ES-I3 (cell line): ENCODE measurements at regions not wholly inside any gene's neighbourhood (a gene's known extent, or its start where the extent isn't known, plus 50 kb on each side); places are given as distances from the start of the nearest gene placed in this dataset.

Source experiments
- H3K36me3 ChIP-seq: 2 replicates; pipeline ENCODE4 v1.6.1; 2013; ENCODE audit warnings: mild to moderate bottlenecking, low read length, control low read depth, moderate library complexity; ENCODE audit not compliant: insufficient read depth
- H3K4me1 ChIP-seq: 2 replicates; pipeline ENCODE4 v1.6.1; 2013; ENCODE audit warnings: mild to moderate bottlenecking, control low read depth, low read length; ENCODE audit not compliant: insufficient read depth
- H3K9ac ChIP-seq: 2 replicates; pipeline ENCODE4 v1.6.1; 2013; ENCODE audit warnings: low read depth, mild to moderate bottlenecking, low read length, moderate library complexity
- H3K9me3 ChIP-seq: 2 replicates; pipeline ENCODE4 v1.6.1; 2013; ENCODE audit warnings: mild to moderate bottlenecking, low read length, moderate library complexity; ENCODE audit not compliant: control insufficient read depth, insufficient read depth

DNA sequence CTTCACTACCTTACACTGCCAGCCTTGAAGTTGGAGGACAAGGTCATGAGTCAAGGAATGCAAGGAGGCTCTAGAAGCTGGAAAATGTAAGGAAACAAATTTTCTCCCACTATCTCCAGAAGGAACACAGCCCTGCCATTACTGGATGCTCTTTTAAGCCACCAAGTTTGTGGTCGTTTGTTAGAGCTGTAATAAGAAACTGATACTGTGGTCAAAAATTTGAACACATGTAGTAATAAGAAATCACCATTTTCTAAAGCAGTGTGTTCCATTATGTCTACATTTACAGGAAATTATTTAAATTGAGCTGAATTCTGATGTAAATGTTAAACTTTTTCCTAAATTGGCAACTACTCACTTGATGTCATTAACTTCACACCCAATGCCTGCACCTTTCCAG is 729.0 kb downstream of the KCNJ3 start:
- Histone ChIP-seq H3K9me3 (no peaks in the 10 kb centered on the region), H3K36me3 (no peaks in the 10 kb centered on the region), H3K4me1 (no peaks in the 10 kb centered on the region), H3K9ac (no peak overlapping the region)

GRCh38 chr2:155424518-155424917 is 726.0 kb downstream of the KCNJ3 start:
- H3K36me3 ChIP-seq: no peaks in the 10 kb centered on the region
- H3K9me3 ChIP-seq: no peaks in the 10 kb centered on the region
- H3K4me1 ChIP-seq: no peaks in the 10 kb centered on the region
- no peak overlapping the region for H3K9ac ChIP-seq

- H3K4me1 ChIP-seq: no peaks in the 10 kb centered on the region
- peaks cover 3% of the 10 kb centered on the region for H3K9me3 ChIP-seq
- H3K9ac ChIP-seq: no peak overlapping the region
- H3K36me3 ChIP-seq: no peaks in the 10 kb centered on the region
Observed at GRCh38 chr2:155418753-155419152, 720.3 kb downstream of the KCNJ3 start.

DNA sequence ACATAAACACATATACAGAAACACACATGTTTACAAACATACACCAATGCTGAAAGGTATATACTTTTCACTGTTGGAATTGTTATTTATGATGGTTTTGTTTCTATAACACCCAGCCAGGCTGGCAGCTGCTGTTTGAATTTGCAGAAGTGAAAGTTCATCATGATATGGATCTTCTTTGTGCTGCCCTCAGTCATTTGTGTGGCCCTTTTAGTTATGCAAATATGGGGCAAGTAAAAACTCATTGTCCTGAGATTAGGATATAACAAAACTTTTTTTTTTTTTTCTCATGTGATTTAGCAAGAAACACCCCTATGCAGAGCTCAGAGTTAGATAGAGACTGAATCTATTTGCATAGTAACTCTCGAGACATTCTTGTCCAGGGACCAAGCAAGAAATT is 714.1 kb downstream of the KCNJ3 start:
- H3K9ac ChIP-seq: no peak overlapping the region
- H3K4me1 ChIP-seq: 0 out of 2 replicates have a peak, but pooled peaks cover 2% of the 10 kb centered on the region
- no peaks in the 10 kb centered on the region for H3K36me3 ChIP-seq
- H3K9me3 ChIP-seq: peaks cover 3% of the 10 kb centered on the region

DNA sequence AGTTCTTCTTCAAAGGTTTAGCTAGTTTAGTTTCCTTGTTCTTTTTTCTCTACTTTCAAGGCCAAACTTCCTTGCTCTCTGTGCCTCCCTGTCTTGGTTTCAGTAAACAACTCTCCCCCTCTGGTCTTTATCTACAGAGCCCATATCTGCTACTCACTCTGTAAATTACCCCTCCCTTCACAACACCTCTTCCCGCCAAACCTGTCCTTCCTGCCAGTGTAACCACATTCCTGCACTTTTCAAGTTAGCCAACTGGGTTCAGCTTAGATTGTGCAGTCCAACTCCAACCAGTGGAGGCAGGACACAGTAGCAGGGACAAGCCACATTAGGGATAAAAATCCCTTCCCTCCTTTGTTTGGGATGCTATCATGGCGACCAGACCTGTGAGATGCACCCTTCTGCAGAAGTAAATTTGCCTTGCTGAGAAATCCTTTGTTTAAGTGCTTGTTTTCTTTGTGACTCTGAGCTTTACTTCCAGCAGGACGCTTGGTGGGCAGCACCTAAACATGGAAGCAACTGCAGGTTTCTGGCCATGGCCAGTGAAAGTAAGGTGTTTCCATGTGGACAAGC is 706.0 kb downstream of the KCNJ3 start:
- Histone ChIP-seq H3K9ac (no peak overlapping the region), H3K9me3 (peaks cover 7% of the 10 kb centered on the region), H3K4me1 (no peaks in the 10 kb centered on the region), H3K36me3 (no peaks in the 10 kb centered on the region)

GRCh38 chr2:155393406-155393805 is 694.9 kb downstream of the KCNJ3 start:
- H3K4me1 ChIP-seq: no peaks in the 10 kb centered on the region
- H3K36me3 ChIP-seq: no peaks in the 10 kb centered on the region
- H3K9ac ChIP-seq: no peak overlapping the region
- no peaks in the 10 kb centered on the region for H3K9me3 ChIP-seq

- H3K36me3 ChIP-seq: no peaks in the 10 kb centered on the region
- no peaks in the 10 kb centered on the region for H3K9me3 ChIP-seq
- H3K4me1 ChIP-seq: no peaks in the 10 kb centered on the region
- H3K9ac ChIP-seq: no peak overlapping the region
Observed at GRCh38 chr2:155391613-155392130, 693.2 kb downstream of the KCNJ3 start.

DNA sequence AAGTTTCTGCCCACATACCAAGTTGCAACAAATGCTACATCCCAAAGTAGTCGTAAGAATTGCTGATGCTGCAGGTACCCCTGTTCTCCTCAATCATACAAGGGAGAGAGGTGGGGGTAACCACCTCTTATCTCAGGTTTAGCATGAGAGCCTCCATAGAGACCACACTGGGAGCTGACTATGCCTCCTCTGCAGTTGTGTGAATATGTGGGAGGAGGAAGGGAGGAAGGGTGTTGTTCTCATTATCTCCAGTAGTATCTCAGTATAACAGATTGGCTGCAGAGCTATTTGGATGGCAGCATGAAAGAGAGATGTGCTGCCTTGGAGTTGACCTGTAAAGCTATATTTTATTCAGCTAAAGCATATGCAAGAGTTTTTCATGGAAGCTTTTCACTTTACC is 690.7 kb downstream of the KCNJ3 start:
- H3K9ac ChIP-seq: no peak overlapping the region
- H3K36me3 ChIP-seq: no peaks in the 10 kb centered on the region
- no peaks in the 10 kb centered on the region for H3K4me1 ChIP-seq

DNA sequence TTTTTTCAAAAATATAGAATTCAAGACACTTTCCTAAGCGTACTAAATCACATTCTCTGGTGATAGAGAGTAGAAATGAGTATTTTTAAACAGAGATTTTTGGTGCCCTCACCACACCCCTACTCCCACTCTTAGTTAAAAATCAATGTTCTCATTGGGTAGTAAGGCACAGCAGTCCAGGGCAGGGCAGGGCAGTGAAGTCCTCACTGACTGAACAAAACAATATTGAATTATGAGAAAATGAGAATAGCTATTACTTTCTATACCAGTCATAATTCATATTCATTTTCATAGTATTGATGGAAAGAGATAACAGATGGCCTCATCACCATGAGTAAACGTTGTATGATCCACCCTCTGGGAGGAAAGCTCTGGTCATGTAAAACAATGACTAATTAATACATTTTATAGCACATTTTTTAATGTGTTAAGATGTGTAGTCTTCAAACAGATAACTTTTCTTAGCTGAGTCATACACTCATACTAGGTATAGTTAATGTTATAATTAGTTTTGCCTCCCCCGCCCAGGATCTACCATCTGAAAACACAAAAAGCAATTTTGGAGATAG is 686.1 kb downstream of the KCNJ3 start:
- Histone ChIP-seq H3K9ac (no peak overlapping the region), H3K4me1 (no peaks in the 10 kb centered on the region), H3K9me3 (no peaks in the 10 kb centered on the region), H3K36me3 (no peaks in the 10 kb centered on the region)

More for the DNA sequence above, 690.7 kb downstream of the KCNJ3 start:
- H3K9me3 ChIP-seq: no peaks in the 10 kb centered on the region

DNA sequence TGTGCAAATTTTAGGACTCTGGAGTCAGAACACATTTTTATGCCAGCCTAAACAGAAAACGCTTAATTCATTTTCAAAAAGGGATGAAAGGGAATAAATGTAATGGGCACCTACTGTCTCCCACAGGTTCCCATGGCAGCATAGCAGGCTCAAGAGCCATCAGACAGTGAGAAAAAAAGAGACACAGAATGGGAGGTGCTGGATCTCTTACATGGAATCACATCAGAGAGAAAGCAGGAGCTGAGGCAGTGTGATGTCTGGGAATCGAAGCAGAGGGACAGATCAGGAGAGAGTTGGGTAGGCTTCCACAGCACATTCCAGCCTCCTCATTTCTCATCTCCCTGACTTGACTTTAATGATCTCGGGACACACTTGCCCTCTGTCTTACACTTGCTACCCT is 684.3 kb downstream of the KCNJ3 start:
- no peaks in the 10 kb centered on the region for H3K36me3 ChIP-seq
- H3K9me3 ChIP-seq: no peaks in the 10 kb centered on the region
- H3K4me1 ChIP-seq: no peaks in the 10 kb centered on the region
- H3K9ac ChIP-seq: no peak overlapping the region

DNA sequence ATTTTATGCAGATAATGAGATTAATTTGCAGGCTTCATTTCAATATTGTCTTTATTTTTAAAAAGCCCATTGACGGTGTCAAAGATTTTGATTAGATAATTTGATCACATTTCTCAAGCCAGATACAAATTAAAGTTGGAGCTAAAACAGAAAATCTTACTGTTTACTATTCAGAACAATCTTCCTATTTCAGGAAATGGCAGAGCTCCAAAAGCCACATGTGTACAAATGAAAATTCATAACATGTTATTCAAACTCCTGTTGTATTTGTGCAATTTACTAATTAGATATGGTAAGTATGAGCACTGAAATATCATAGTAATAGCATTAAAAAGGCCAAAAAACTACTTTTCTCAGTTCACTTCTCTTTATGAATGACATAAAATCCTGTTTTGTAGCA is 682.9 kb downstream of the KCNJ3 start:
- Histone ChIP-seq H3K9me3 (no peaks in the 10 kb centered on the region), H3K9ac (no peak overlapping the region), H3K4me1 (no peaks in the 10 kb centered on the region), H3K36me3 (no peaks in the 10 kb centered on the region)

DNA sequence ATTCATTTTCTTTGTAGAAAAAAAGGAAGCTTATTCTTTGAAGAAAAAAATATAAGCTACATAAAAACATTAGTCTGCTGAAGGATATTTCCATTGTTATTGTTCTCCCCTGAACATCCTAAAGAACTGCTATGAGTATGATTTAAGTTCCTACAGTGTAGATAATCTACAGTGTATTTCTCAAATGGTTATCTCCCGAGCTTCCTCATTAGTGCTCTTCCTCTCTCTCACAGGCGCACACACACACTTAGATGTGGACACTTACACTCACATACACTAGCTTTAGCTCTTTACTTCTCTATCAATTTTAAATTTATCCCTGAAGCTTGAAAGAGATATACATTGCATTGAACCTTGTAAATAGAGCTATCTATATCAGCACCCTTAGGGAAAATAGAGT is 681.0 kb downstream of the KCNJ3 start:
- Histone ChIP-seq H3K36me3 (no peaks in the 10 kb centered on the region), H3K9ac (no peak overlapping the region), H3K9me3 (no peaks in the 10 kb centered on the region), H3K4me1 (no peaks in the 10 kb centered on the region)

DNA sequence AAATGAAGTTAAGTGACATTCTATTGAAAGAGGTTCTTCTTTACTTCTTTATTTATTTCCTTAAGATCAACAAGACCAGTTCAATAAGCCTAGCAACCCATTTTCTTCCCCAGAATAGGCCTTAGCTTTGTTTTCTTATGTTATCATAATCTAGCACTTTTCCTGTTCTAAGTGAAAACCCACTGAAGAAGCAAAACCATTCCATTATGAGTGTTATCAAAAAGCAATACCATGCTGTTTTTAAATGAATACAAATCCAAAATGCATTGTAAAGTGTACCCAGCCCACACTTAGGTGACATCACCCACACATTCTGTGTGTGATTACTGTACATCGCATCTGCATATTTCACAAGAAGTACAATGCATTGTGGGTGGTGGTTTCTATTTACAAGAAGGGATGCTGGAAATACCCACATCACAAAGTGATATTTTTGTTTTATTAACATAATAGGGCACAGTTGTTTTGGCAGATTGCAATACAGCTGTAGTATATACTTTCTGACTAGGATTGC is 679.5 kb downstream of the KCNJ3 start:
- Histone ChIP-seq H3K9me3 (no peaks in the 10 kb centered on the region), H3K9ac (no peak overlapping the region), H3K36me3 (no peaks in the 10 kb centered on the region), H3K4me1 (no peaks in the 10 kb centered on the region)

DNA sequence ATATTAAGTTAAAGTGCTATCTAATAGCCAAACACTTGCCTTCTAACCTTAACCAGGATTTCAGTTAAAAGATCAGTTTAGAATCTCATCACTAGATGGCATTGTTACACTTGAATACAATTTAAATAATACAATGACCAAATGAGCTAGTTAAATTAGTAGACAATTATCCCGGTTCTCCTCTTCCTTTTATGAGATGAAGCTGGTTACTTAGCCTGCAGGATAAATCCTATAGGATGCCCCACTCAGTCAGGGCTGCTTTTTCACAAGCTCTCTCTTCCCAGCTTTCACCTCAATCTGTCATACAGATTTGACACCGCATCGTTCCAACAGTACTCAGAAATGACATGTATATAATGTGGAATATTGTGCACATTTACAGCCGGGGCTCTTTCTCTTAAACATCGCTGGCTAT is 678.8 kb downstream of the KCNJ3 start:
- Histone ChIP-seq H3K9me3 (no peaks in the 10 kb centered on the region), H3K9ac (no peak overlapping the region), H3K36me3 (no peaks in the 10 kb centered on the region), H3K4me1 (no peaks in the 10 kb centered on the region)

DNA sequence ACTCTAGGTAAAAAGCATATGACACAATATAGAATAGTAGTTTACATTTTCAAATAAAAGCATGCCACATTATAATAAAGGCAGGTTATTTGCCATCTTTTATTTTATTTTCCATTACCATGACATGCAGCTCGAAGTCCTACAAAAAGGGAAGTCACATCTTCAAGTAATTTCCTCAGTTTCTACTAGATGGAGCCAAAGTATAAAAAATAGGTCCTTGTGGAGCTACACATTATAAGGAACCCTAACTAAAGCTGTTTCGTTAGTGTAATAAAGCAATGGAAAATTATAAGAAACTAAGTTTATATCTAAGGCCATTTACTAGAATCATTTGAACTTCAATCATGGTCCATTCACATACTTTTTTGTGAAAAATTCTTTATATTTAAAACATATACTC is 674.5 kb downstream of the KCNJ3 start:
- H3K9ac ChIP-seq: no peak overlapping the region
- no peaks in the 10 kb centered on the region for H3K9me3 ChIP-seq
- no peaks in the 10 kb centered on the region for H3K36me3 ChIP-seq
- no peaks in the 10 kb centered on the region for H3K4me1 ChIP-seq
